G401.6 (cell line): ENCODE measurements at regions not wholly inside any gene's neighbourhood (a gene's known extent, or its start where the extent isn't known, plus 50 kb on each side); places are given as distances from the start of the nearest gene placed in this dataset.

Experiments used
- FAIRE-seq: peaks from 2 replicates; lab custom pipeline; 2012; peaks lifted over from hg19 to GRCh38; lab: Jason Lieb, UNC

DNA sequence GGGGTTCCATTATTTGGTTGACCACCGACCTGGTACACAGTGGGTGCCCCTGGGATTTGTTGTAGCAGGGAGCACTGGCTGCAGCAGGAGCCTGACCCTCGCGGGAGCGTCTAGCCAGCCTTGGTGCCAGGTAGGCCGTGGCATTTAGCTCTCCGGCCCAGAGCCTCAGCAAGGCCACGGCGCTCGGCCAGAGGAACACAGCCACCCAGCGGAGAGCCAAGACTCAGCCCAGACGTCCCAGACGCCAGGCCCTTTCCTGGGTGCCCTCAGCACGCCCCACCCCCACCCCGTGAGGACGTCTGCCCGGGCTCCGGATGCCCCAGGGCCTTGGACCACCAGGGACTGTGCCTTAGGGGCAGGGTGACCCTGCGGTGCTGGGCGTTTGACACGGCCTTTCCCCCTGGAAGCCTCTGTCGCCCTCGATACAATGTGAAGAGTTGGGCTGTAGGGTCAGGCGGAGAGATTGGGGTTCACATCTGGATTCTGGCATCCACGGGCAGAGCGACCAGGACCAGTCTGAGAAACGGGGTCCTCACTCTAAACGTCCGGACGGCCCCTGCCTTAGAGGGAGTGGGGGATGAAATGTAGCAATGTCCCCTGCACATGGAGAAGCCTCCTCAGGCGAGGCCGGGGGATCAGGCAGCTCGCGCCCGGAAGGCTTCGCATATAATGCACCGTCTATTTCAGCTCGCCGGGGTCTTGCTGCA is 99.2 kb upstream of the FGF3 start:
- FAIRE-seq = no peak

DNA sequence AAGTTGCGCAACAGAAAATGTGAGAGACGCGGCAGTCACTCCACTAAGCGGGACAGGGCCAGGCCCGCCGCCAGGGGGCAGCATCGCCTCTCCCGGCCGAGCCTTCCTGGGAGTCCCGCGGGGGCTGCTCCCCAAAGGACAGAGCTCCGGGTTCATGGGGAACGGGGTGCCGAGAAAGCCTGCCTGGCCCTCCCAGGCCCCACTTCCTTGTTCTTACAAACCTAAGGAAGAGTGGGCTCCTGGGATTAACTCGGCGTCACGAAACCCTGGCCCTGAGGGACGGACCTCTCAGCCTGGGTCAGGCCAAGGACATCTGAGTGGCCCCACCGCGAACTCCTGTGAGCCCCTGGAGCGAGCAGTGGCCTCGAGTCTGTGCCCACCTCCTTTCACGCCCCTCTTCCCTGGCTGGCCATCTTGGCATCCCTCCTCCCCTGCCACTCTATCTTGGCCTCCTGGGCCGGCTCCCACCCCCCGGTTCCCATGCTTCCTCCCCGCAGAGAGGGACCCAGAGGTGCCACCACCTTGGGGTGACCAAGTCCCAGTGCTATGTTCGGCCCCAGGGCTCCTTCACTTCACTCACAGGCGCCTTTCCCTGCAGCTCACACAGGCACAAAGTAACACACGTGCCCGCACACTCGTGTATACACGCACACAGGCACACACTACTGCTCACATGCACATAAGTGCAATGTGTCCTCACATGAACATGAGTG is 99.9 kb upstream of the FGF3 start:
- no peak for FAIRE-seq

DNA sequence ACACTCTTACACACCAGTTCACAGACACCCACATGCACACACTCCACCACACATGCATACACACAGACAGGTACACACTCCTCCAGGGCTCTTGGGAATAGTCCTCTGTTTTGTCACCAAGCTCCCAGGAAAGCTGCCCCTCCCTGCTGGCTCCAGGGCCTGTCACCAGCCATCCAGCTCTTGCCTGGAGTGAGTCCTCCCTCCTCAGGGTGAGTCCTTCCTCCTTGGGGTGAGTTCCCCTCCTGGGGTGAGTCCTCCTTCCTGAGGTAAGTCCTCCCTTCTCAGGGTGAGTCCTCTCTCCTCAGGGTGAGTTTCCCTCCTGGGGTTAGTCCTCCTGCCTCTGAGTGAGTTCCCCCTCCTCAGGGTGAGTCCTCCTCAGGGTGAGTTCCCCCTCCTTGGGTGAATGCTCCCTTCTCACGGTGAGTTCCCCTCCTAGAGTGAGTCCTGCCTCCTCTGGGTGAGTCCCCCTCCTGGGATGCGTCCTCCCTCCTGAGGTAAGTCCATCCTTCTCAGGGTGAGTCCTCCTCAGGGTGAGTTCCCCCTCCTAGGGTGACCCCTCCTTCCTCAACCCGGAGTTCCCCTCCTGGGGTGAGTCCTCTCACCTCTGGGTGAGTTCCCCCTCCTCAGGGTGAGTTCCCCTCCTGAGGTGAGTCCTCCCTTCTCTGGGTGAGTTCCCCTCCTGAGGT is 100.6 kb upstream of the FGF3 start:
- FAIRE-seq = no peak

DNA sequence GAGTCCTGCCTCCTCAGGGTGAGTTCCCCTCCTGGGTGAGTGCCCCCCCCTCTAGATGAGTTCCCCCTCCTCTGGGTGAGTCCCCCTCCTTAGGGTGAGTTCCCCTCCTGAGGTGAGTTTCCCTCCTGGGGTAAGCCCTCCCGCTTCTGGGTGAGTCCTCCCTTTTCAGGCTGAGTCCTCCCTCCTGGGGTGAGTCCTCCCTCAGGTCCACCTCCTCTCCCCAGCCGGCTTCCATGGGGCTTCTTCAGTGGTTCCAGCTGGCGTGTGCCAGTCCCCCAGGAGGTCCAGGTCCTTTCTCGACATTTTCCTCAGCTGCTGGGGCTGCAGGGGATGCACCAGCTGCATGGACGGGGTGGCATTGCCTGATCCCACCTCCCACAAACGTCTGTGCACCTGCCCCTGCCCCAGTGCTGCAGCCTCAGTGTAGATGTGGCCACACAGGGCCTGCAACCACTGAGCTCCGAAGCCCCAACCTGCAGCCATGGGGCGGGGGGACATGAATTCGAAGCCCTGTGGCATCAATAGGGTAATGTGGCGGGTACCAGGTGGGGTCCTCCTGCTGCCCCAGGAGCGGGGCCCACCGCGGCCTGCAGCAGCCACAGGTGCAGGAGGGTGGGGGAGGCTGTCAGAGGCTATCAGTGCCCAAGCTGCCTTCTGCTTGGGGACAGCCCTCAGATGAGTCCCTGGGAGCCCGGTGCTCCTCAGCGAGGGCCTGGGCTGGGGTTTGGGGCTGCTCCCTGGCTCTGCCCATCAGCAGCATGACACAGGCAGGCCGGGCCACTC is 101.3 kb upstream of the FGF3 start:
- no peak for FAIRE-seq

DNA sequence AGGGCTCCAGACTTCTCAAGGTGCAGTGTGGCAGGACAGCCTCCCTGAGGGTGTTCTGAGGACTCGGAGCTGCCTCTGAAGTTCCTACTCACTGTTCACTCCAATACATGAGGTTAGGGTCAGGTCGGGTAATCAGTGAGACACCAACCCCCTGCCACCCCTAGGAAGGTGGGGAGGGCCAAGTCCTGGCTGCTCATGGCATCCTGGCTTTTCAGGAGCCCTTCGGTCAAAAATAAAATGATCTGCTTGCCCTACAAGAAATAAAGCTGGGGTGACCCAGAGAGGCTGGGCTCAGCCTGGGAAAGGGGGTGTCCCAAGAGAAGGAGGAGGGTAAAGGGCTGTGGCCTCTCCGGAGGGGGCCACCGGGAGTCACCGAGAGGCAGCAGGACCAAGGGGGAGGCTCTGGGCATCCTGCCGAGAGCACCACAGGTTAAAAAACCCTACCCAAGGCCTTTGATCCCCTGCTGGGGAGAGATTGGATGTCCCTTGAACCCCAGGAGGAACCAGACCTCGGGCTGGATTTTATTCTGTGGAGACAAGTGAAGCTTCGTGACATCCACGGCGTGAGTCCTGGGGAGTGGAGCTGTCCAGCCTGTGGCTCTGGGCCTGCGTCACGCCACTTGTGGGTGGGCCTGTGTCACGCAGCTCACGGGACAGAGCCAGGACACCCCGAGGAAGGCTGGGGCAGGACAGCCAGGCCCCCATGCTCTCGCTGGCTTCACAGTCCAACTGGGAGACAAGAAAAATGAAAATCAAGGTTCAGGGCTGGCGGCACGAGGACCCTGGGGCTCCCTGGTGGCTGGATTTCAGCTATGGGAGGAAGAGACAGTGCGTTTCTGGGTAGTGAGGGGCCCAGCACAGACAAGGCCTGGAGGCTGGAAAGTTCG is 102.2 kb upstream of the FGF3 start:
- FAIRE-seq = no peak

DNA sequence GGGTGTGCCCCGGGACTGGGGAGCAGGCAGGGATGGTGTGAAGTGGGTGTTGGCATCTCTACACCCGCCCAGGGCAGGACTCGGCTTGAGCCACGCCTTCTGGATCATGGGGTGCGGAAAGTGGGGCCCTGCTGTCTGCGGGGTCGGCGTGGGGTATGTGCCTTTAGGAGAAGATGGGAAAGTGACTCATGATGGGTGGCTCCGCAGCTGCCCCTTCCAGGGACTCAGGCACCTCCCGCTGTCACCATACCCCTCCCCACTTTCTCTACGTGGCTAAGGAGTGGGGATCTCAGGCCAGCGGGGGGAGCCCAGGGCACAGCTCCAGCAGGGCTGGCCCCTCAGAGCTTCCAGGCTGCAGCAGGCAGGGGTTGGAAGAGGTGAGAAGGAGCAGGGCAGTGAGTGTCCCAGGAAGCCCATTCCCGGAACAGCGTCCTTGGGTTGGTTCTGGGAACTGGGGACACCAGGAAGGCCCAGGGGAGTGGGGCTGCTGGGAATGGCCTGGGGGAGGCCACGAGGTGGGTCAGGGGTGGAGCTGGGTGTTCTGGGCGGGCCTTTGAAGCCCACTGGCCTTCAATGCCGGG is 102.9 kb upstream of the FGF3 start:
- FAIRE-seq = no peak

DNA sequence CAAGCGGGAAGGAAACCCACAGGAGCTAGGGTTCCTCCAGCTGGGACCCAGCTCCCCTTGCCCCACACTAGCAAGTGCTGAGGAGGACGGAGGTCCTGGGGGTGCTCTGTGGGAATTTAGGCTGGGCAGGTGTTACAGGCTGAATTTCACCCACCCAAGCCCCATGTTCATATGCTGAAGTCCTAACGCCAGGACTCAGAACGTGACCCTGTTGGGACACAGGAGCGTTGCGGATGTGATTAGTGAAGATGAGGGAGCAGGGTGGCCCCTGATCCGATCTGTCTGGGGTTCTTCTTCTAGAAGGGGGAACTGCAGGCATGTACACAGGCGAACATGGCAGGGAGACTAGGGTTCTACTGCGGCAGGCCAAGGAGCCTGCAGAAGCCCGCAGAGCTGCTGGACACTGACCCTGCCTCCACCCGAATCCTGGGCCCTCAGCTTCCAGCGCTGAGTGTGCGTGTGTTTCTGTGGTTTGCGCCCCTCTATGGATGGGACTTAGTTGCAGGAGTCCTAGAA is 103.4 kb upstream of the FGF3 start:
- no peak for FAIRE-seq

DNA sequence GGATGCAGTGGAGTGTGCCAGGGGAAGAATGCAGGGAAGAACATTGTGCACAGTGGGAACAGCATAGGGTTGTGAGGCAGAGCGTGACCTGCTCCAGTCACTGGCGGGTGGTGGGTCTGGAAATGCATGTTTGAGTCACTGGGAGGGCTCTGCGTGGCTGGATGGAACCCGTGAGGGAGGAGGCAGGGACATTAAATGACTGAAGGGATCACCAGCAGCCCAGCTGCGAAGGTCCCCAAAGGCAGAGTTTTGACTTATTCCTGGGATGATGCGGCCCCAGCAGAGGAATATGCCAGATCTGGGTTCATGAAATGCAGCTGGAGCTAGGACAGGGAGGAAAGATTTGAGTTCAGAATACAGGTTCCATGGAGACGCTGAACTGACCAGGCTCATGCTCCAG is 104.0 kb upstream of the FGF3 start:
- no peak for FAIRE-seq

DNA sequence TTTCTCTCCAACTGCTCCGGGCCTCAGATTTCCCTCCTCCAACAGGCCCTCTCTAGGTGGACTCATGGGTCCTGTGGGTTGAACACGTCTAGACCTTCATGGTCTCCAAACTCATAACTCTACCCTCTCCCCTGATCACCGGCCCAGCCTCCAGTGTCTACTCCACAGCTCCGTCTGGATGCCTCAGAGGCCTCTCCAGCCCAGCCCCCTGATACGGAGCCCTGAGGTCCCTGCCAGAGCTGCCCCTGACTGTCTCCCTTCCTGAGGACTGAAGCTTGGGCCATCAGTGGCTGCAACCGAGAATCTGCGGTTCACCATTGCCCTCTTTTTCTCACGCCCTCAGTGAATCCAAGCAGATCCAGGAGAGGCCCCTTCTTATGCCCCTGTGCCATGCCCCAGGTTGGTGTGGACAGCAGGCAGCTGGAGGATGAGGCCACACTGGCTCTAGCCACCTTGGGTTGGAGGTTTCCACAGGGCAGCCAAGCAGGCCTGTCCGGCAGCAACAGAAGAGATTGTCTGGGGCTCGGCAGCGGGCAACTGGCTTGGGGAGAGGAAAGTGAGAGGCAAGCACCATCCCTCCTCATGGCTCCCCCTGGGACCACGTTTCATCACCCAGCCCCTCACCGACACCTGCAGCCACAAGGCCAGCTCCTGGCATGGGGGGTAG is 104.6 kb upstream of the FGF3 start:
- FAIRE-seq = no peak

DNA sequence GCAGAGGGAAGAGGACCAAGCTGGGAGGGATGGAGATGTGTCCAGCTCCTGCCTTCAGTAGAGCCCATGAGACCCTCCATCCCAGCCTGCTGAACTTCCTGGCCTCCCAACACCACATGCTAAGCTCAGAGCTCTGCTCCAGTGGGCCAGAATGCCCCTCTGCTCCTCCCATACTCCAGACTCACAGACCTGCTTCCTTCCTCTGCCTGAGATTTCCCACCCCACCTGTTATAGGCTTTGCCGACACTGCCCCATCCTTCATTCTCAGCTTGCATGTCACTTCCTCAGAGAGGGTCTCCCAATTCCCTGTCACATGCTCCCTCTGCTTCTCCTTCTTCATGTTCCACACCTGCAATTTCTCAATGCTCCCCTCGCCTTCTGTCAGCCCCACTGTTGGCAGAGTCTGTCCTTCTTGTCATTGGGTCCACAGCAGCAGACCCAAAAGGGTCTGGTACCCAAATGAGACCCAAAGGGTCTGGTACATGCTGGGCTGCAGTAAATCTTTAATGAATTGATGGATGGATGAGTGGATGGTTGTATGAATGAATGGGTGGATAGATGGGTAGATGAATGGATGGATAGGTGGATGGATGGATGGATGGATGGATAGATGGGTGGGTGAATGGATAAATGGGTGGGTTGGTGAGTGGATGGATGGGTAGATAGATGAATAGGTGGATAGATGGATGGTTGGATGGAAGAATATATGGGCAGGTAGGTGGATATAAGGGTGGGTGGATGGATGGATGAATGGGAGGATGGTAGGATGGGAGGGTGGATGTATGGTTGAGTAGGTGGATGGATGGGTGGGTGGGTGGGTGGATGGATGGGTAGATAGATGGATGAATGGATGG is 105.3 kb upstream of the FGF3 start:
- FAIRE-seq = no peak

DNA sequence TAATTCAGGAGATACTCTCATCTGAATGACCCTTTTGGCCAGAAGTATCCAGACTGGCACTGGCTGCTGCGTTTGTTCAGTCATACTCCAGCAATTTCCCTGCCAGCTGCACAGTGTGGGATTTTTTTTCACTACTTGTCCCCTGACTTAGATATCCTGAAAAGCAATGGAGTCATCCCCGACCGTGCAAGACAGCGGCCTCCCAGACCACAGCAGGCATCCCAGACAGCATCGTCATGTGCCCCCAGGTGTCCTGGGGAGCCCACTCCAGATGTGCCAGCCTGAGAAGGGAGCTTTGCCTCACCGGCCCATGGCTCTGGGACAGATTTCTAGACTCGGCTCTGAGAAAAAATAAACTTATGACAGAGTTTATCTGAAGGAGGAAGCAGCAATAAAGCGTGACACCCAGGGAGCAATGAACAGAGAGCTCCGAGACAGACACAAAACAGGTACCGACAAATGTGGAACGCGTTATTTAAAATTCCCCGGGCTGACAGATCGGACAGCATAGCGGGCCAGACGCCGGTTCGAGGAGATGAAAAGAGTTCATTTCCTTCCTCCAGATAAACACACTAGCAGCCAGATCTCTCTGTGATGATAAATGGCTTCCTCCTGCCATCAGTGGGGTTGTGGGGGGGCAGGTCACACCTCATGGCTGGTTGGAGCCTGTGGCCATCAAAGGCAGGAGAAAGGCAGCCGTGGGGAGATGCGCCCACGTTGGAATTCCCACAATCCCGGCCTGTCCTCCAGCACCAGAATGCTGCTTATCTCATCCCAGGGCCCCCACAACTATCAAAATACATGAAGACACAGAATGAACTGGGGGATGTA is 106.4 kb upstream of the FGF3 start:
- FAIRE-seq = no peak

DNA sequence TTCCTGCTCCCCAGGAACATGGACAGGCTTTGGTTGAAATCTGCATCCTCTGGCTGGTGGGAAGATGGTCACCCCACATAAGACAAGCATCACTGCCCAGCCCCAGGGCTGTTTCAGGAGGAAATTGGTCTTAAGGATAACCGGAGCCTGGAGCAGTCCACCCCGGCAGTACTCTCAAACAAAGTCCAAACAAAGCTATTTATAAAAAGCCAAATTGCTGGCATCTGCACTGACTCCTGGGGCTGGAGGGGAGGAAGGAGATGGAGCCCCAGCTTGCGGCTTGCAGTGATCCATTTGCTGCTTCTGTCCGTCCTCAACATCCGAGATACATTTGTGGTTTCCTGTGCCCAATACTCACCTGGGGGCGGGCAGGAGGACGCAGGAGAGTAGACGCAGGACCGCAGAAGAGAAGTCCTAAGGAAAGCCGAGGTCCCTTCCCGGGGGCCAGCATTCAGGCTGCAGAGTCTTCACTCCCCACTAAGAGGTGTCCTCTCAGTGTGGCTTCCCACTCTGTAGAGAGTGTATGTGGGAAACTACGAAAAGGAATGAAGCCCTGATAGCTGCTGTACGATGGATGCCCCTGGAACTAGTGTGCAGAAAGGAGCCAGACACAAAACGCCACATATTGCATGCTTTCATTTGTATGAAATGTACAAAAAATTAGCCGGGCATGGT is 107.3 kb upstream of the FGF3 start:
- no peak for FAIRE-seq

DNA sequence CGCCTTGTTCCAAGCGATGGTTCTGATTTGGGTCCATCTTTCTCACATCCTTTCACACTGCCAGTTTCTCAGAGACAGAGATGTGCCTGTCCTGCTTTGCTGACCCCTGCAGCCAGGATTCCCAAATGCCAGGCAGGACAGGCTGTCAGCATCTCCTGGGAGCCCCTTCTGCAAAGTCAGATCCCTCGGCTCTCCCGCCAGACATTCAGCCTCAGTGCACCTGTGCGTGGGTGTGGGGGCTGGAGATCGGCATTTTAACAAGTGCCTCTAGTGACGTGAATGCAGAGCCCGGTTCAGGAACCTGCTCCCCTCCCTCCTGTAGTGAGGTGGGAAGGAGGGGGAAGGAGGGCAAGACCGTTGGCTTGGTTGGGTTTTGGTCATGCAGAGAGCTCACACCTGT is 108.9 kb upstream of the FGF3 start:
- FAIRE-seq = no peak

DNA sequence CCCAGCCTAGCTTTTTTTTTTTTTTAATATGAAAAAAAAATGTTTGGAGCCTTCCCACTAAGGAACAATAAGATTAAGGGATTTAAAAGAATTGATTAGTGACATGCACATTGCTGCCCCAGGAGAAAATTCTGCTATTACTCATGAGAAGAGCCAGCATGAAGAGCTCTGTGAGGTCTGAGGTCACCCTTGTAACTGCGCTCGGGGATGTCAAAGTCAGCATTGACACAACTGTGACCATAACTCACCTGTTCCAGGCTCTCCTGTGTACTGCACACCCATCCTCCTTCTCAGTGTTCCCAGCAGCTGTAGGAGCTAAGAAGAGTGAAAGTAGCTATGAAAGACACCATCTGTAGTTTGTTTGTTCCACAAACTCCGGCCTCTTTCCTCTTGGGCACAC is 109.8 kb upstream of the FGF3 start:
- no peak for FAIRE-seq

DNA sequence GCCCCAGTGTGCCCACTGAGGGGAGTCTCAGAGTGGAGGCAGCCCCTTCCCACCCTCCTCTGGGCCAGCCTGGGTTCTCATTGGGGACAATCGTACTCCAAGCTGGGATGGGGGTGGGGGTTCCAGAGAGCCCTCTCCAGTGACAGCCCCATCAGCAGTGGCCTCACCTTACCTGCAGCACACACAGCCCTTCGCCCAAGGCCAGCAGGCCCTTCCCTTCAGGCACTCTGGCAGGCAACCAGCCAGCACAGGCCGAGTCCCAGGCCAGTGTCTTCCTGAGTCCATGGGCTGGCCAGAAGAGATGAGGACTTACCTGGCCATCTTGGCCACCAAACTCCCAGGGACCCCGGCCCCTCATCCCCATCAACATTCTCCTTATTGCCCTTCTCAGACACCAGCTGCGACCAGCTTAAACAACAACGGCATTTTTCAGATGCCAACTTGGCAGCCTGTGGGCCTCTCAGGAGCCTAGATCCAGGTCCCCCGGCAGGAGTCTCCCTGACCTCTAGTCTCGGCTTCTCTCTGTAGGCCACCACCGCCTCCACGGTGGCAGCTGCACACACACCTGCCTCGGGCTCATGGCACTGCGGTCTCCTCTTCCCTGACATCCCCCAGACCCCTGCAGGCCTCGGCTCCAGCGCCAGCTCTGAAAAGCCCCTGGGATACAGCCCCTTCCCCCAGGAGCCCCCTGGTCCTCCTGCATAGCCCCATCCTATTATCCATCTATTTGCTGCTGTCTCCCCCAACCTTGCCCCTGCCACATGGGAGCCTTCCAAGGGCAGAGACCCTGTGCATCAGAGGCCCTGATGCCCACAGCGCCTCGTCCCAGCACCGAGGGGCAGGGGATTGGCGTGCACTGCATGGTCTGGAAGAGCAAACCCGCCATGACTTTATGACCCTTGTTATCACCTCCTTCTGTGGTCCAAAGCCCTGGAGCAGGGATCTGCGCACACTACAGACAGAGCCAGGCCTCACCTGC is 111.2 kb upstream of the FGF3 start:
- FAIRE-seq = no peak

DNA sequence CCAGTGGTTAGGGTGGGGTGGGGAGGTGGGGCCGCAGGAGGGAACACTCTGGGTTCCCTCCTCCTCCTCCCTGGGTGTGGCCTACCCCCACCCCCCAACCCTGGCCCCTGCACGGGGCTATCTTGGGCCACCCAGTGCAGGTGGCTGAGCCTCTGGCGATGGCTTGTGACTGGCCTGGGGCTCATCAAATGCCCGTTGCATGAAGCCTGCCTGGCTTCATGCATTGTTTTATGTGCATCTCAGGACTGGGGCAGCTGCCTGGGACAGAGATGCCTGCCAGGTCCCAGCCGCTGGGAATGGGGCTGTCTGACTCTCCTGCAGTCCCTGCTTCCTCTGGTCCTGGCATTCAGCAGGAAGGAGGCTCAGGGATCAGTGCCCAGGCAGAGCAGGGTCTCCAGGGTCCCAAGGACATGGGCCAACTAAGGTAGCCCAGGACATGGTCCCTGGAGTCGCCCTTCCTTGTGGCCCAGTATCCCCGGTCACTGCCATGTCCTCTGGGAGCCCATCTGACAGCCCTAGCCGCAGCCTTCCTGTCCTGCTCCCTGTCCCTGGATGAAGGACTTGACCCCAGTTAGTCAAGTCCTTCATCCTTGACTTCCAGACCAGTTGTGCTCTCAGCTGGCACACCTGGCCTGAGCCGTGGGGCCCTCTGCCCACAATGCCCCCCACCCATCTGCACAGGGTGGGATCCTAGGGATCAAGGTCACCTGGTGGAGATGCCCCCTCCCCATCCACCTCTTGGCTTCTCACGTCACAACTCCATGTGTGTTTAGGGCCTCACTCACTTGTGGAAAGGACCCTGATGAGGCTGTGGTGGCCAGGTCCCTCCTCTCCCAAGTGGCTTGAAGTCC is 112.1 kb upstream of the FGF3 start:
- no peak for FAIRE-seq
